ENCODE measurements at regions not wholly inside any gene's neighbourhood (a gene's known extent, or its start where the extent isn't known, plus 50 kb on each side); places are given as distances from the start of the nearest gene placed in this dataset.

DNA sequence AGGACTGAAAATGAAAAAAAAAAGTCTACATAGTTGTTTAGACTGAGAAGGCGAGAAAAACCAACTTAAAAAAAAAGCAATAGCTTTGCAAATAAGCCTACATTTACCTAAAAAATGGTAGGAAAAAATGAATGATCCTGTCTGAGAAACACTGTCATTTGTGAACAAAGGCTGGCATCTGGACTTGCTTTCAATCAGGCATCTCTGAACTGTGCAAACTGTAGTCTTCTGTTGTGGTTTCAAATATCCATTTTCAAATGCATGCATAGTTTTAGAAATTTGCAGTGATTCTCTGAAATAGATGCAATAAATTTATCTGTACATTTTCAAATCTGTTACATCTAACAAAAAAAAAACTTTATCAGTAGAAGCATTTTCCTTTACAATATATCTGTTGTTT is 106.1 kb upstream of the LUZP2 start:
- TF ChIP-seq, protein P1, sequence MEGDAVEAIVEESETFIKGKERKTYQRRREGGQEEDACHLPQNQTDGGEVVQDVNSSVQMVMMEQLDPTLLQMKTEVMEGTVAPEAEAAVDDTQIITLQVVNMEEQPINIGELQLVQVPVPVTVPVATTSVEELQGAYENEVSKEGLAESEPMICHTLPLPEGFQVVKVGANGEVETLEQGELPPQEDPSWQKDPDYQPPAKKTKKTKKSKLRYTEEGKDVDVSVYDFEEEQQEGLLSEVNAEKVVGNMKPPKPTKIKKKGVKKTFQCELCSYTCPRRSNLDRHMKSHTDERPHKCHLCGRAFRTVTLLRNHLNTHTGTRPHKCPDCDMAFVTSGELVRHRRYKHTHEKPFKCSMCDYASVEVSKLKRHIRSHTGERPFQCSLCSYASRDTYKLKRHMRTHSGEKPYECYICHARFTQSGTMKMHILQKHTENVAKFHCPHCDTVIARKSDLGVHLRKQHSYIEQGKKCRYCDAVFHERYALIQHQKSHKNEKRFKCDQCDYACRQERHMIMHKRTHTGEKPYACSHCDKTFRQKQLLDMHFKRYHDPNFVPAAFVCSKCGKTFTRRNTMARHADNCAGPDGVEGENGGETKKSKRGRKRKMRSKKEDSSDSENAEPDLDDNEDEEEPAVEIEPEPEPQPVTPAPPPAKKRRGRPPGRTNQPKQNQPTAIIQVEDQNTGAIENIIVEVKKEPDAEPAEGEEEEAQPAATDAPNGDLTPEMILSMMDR (IDR thresholded peaks at IDR 0.05) = no peak
- TF ChIP-seq EZH2 (IDR thresholded peaks at IDR 0.05) (no peak), EZH2phosphoT487 (IDR thresholded peaks at IDR 0.05) (no peak)

Measured in neural progenitor cell (in vitro differentiated cells).